ENCODE measurements at regions not wholly inside any gene's neighbourhood (a gene's known extent, or its start where the extent isn't known, plus 50 kb on each side); places are given as distances from the start of the nearest gene placed in this dataset.
"Not testable (repeated sequence)": the region's sequence is repeated elsewhere in the genome, so short reads cannot be mapped to it uniquely, and the experiment has no call there.

GRCh38 chr2:239594772-239595608 lies 194.2 kb upstream of the HDAC4 start:
- DNase-seq (ENCODE audit: low read depth in 1 of 2, low spot score in 1 of 2) = no peak
- no peak overlapping the region for H3K4me3 ChIP-seq (replicated peaks; ENCODE audit: insufficient read depth, low read length)
- no peak for TF ChIP-seq SPI1 (IDR thresholded peaks at IDR 0.05; ENCODE audit: borderline replicate concordance, low read depth)
- TF ChIP-seq GABPA (IDR thresholded peaks at IDR 0.05; ENCODE audit: low read depth) = no peak
- no peak for TF ChIP-seq CTCF (IDR thresholded peaks at IDR 0.05; ENCODE audit: insufficient read depth, low read length)
- TF ChIP-seq POLR2AphosphoS5 (IDR thresholded peaks at IDR 0.05; ENCODE audit: low read depth) = no peak
- TF ChIP-seq REST (IDR thresholded peaks at IDR 0.05; ENCODE audit: insufficient replicate concordance, low read depth) = no peak

DNA sequence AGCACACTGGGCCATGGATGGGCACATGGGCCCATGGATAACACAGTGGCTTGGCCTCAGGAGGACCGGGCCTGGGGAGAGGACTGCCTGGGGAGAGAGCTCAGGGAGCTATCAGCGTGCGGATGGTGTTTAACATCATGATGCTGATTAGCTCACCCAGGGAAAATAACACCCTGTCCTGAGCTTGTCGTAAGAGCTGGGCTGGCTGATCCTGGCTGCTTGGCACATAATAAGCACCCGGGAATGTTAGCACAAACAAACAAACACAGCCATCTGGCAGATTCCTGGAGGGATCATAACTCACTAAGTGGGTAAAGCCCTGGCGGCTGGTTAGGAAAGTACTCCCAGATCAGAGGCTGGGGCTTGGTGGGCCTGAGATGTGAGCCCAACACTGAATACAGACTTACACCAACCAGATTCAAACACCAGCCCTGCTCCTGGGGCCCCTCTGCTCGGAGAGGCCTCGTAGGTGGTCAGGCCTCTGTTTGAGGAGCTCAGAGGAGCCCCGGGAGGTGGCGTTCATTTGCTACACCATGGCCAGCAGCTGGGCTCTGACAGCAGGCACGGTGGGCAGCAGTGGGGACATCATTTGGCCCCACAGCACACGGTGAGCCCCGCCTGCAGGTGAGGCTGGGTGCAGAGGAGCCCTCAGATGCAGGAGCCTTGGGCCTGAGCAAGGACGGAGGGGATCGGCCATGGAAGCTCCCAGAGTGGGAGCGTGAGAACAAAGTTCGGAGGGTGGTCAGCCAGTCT lies 193.4 kb upstream of the HDAC4 start:
- no peaks in the 10 kb centered on the region for H3K27me3 ChIP-seq (ENCODE audit: insufficient read depth, poor library complexity, severe bottlenecking)
- no peak overlapping the region for H3K27ac ChIP-seq (replicated peaks)
- TF ChIP-seq POLR2AphosphoS5 (IDR thresholded peaks at IDR 0.05; ENCODE audit: low read depth) = no peak
- TF ChIP-seq GABPA (IDR thresholded peaks at IDR 0.05; ENCODE audit: low read depth) = no peak
- TF ChIP-seq CTCF (IDR thresholded peaks at IDR 0.05; ENCODE audit: insufficient read depth, low read length) = no peak
- TF ChIP-seq SPI1 (IDR thresholded peaks at IDR 0.05; ENCODE audit: borderline replicate concordance, low read depth) = no peak
- TF ChIP-seq REST (IDR thresholded peaks at IDR 0.05; ENCODE audit: insufficient replicate concordance, low read depth) = no peak
- no peak overlapping the region for H3K4me3 ChIP-seq (replicated peaks; ENCODE audit: insufficient read depth, low read length)
- no peak for DNase-seq (ENCODE audit: low read depth in 1 of 2, low spot score in 1 of 2)

More at GRCh38 chr2:239594772-239595608, 194.2 kb upstream of the HDAC4 start:
- Histone ChIP-seq H3K27me3 (ENCODE audit: insufficient read depth, poor library complexity, severe bottlenecking) (no peaks in the 10 kb centered on the region), H3K27ac (replicated peaks) (no peak overlapping the region)

- no peaks in the 10 kb centered on the region for H3K27me3 ChIP-seq (ENCODE audit: insufficient read depth, poor library complexity, severe bottlenecking)
- H3K27ac ChIP-seq (replicated peaks) = no peak overlapping the region
- no peak overlapping the region for H3K4me3 ChIP-seq (replicated peaks; ENCODE audit: insufficient read depth, low read length)
- TF ChIP-seq POLR2AphosphoS5 (IDR thresholded peaks at IDR 0.05; ENCODE audit: low read depth) = no peak
- no peak for TF ChIP-seq SPI1 (IDR thresholded peaks at IDR 0.05; ENCODE audit: borderline replicate concordance, low read depth)
- TF ChIP-seq REST (IDR thresholded peaks at IDR 0.05; ENCODE audit: insufficient replicate concordance, low read depth) = no peak
- no peak for TF ChIP-seq CTCF (IDR thresholded peaks at IDR 0.05; ENCODE audit: insufficient read depth, low read length)
- no peak for DNase-seq (ENCODE audit: low read depth in 1 of 2, low spot score in 1 of 2)
These were observed 192.6 kb upstream of the HDAC4 start for GRCh38 chr2:239593455-239593854.

- not testable (repeated sequence) for H3K27ac ChIP-seq (replicated peaks); DNase-seq (ENCODE audit: low read depth in 1 of 2, low spot score in 1 of 2); H3K4me3 ChIP-seq (replicated peaks; ENCODE audit: insufficient read depth, low read length); H3K27me3 ChIP-seq (ENCODE audit: insufficient read depth, poor library complexity, severe bottlenecking)
These were observed 191.9 kb upstream of the HDAC4 start for GRCh38 chr2:239592629-239593290.
